ENCODE measurements at regions not wholly inside any gene's neighbourhood (a gene's known extent, or its start where the extent isn't known, plus 50 kb on each side); places are given as distances from the start of the nearest gene placed in this dataset.

GRCh38 chr9:90256345-90256744 lies 386.3 kb downstream of the DIRAS2 start:
- RAD21 ChIA-PET (ENCODE audit: low non-redundant PET in 1 of 2, low total read pairs in 2 of 2, uncharacterized antibody in 2 of 2, unreplicated experiment in 2 of 2), result no interaction called here
- TF ChIP-seq SRF (IDR thresholded peaks at IDR 0.05; ENCODE audit: low read depth), result no peak
- no peak for TF ChIP-seq ZNF274 (IDR thresholded peaks at IDR 0.05; ENCODE audit: low read depth, low read length)
- TF ChIP-seq ATF3 (IDR thresholded peaks at IDR 0.05), result no peak
- TF ChIP-seq RAD21 (IDR thresholded peaks at IDR 0.05; ENCODE audit: low read depth), result no peak
- TF ChIP-seq ZFX (IDR thresholded peaks at IDR 0.05), result no peak
- no peak for TF ChIP-seq SP1 (IDR thresholded peaks at IDR 0.05; ENCODE audit: low read depth)
- TF ChIP-seq ZBTB33 (IDR thresholded peaks at IDR 0.05; ENCODE audit: extremely low read depth, insufficient replicate concordance, low read length), result no peak
- no peak for TF ChIP-seq EZH2 (IDR thresholded peaks at IDR 0.05)
- TF ChIP-seq JUND (IDR thresholded peaks at IDR 0.05), result no peak
- no peak for TF ChIP-seq REST (IDR thresholded peaks at IDR 0.05; ENCODE audit: low read depth)
- no peak for TF ChIP-seq SIN3A (IDR thresholded peaks at IDR 0.05; ENCODE audit: low read depth)
- no peak for TF ChIP-seq EGR1 (IDR thresholded peaks at IDR 0.05; ENCODE audit: low read depth)
- no peak for TF ChIP-seq TCF7L2 (IDR thresholded peaks at IDR 0.05; ENCODE audit: borderline replicate concordance, extremely low read depth, insufficient read depth, insufficient read length)
- TF ChIP-seq EZH2phosphoT487 (IDR thresholded peaks at IDR 0.05; ENCODE audit: borderline replicate concordance), result no peak
- no peak for TF ChIP-seq FOSL1 (IDR thresholded peaks at IDR 0.05; ENCODE audit: low read depth)
- TF ChIP-seq POLR2AphosphoS5 (IDR thresholded peaks at IDR 0.05; ENCODE audit: low read depth, low read length), result no peak
- no peak for TF ChIP-seq CTCF (IDR thresholded peaks at IDR 0.05 in 2 of 3, conservative IDR thresholded peaks at IDR 0.05 in 1 of 3; ENCODE audit: borderline replicate concordance in 1 of 3, insufficient read depth in 1 of 3, low read depth in 2 of 3, low read length in 2 of 3)
- no peak for TF ChIP-seq MAX (IDR thresholded peaks at IDR 0.05)
- no peak for TF ChIP-seq ELF1 (IDR thresholded peaks at IDR 0.05; ENCODE audit: borderline replicate concordance, low read depth)
- Histone ChIP-seq H3K27me3 (ENCODE audit: insufficient read depth, low read length) (no peaks in the 10 kb centered on the region), H3K4me2 (ENCODE audit: low read length) (no peak overlapping the region), H3K9ac (ENCODE audit: low read length) (no peak overlapping the region), H2AFZ (ENCODE audit: low read depth, low read length, poor library complexity, severe bottlenecking) (no peak overlapping the region), H3K27ac (ENCODE audit: low read depth, low read length) (no peak overlapping the region), H3K36me3 (ENCODE audit: control insufficient read depth in 1 of 2, insufficient read depth in 2 of 2, low read length in 2 of 2) (no peaks in the 10 kb centered on the region), H3K4me1 (ENCODE audit: control insufficient read depth in 1 of 2, insufficient read depth in 2 of 2, low read length in 2 of 2) (no peaks in the 10 kb centered on the region), H3K9me2 (ENCODE audit: insufficient read depth) (no peaks in the 10 kb centered on the region), H3K4me3 (replicated peaks in 1 of 2; ENCODE audit: low read depth in 1 of 2, low read length in 2 of 2) (no peak overlapping the region), H3K79me2 (ENCODE audit: insufficient read depth, low read length) (no peaks in the 10 kb centered on the region), H3K9me3 (ENCODE audit: control insufficient read depth in 1 of 2, insufficient read depth in 1 of 2, low read depth in 1 of 2, low read length in 2 of 2) (no peaks in the 10 kb centered on the region), H4K20me1 (ENCODE audit: insufficient read depth) (no peaks in the 10 kb centered on the region)
- POLR2A ChIA-PET, result no interaction called here
- intact Hi-C loops (cut with micrococcal nuclease), result no loop called here
- DNase-seq (ENCODE audit: low read depth, low spot score) (no peak), ATAC-seq (no peak)
- BruUV-seq (replicated peaks), result no TSS peak
- CTCF ChIA-PET, result no interaction called here
